Neural progenitor cell (in vitro differentiated cells): ENCODE measurements at regions not wholly inside any gene's neighbourhood (a gene's known extent, or its start where the extent isn't known, plus 50 kb on each side); places are given as distances from the start of the nearest gene placed in this dataset.

Source experiments
- DNase-seq: peaks from one replicate; pipeline ENCODE4 v3.0.0-alpha.2; 2016; ENCODE audit warnings: low spot score
- H2AFZ ChIP-seq: fragments of 200-600 bp; sonication (generic); replicated peaks from 2 replicates; pipeline ENCODE4 v1.6.1; 2016; ENCODE audit warnings: antibody characterized with exemption
- H3F3A ChIP-seq: fragments of 200-600 bp; sonication (generic); 2 replicates; pipeline ENCODE4 v1.6.1; 2016; ENCODE audit warnings: antibody characterized with exemption, low read depth
- H3K27ac ChIP-seq: fragments of 200-600 bp; sonication (generic); 2 replicates; pipeline ENCODE4 v1.5.1; 2016; ENCODE audit warnings: mild to moderate bottlenecking
- H3K27me3 ChIP-seq: fragments of 200-600 bp; sonication (generic); 2 replicates; pipeline ENCODE4 v1.6.1; 2016; ENCODE audit warnings: mild to moderate bottlenecking, moderate library complexity
- H3K36me3 ChIP-seq: fragments of 200-600 bp; sonication (generic); 2 replicates; pipeline ENCODE4 v1.5.1; 2016
- H3K4me1 ChIP-seq: fragments of 200-600 bp; sonication (generic); 2 replicates; pipeline ENCODE4 v1.6.1; 2016; ENCODE audit warnings: mixed run types
- H3K4me2 ChIP-seq: fragments of 200-600 bp; sonication (generic); 2 replicates; pipeline ENCODE4 v1.6.1; 2016
- H3K4me3 ChIP-seq: fragments of 200-600 bp; sonication (generic); 2 replicates; pipeline ENCODE4 v1.5.1; 2016
- H3K79me2 ChIP-seq: fragments of 200-600 bp; sonication (generic); 2 replicates; pipeline ENCODE4 v1.6.1; 2016; ENCODE audit warnings: low read depth
- H3K9ac ChIP-seq: fragments of 200-600 bp; sonication (generic); 2 replicates; pipeline ENCODE4 v1.6.1; 2016
- H3K9me3 ChIP-seq: fragments of 200-600 bp; sonication (generic); 2 replicates; pipeline ENCODE4 v1.5.1; 2016; ENCODE audit warnings: low read depth
- H4K20me1 ChIP-seq: fragments of 200-600 bp; sonication (generic); 2 replicates; pipeline ENCODE4 v1.6.1; 2016; ENCODE audit warnings: low read depth
- H3K27ac Mint-ChIP-seq: 3 replicates; pipeline ENCODE4 v1.8.0; 2021; ENCODE audit warnings: mixed read lengths
- H3K27me3 Mint-ChIP-seq: 2 replicates; pipeline ENCODE4 v1.8.0; 2022; ENCODE audit warnings: low read depth, mild to moderate bottlenecking, inconsistent platforms, moderate library complexity, mixed read lengths; ENCODE audit not compliant: insufficient read depth
- H3K36me3 Mint-ChIP-seq: 3 replicates; pipeline ENCODE4 v1.8.0; 2021; ENCODE audit warnings: mixed read lengths
- H3K4me1 Mint-ChIP-seq: 3 replicates; pipeline ENCODE4 v1.8.0; 2021; ENCODE audit warnings: mixed read lengths
- H3K4me3 Mint-ChIP-seq: 3 replicates; pipeline ENCODE4 v1.8.0; 2021; ENCODE audit warnings: mild to moderate bottlenecking, moderate library complexity, mixed read lengths
- H3K9me3 Mint-ChIP-seq: 3 replicates; pipeline ENCODE4 v1.8.0; 2020; ENCODE audit warnings: mixed read lengths
- CTCF ChIP-seq: fragments of 200-600 bp; sonication (generic); IDR thresholded peaks from 2 replicates; pipeline ENCODE4 v1.5.1; 2017; ENCODE audit warnings: antibody characterized with exemption, mild to moderate bottlenecking
- EZH2 ChIP-seq: fragments of 200-600 bp; sonication (generic); IDR thresholded peaks from 2 replicates; pipeline ENCODE4 v1.6.1; 2017; ENCODE audit warnings: antibody characterized with exemption, mild to moderate bottlenecking, moderate library complexity
- EZH2phosphoT487 ChIP-seq: fragments of 200-600 bp; sonication (generic); IDR thresholded peaks from 2 replicates; pipeline ENCODE4 v1.6.1; 2017; ENCODE audit warnings: antibody characterized with exemption

DNA sequence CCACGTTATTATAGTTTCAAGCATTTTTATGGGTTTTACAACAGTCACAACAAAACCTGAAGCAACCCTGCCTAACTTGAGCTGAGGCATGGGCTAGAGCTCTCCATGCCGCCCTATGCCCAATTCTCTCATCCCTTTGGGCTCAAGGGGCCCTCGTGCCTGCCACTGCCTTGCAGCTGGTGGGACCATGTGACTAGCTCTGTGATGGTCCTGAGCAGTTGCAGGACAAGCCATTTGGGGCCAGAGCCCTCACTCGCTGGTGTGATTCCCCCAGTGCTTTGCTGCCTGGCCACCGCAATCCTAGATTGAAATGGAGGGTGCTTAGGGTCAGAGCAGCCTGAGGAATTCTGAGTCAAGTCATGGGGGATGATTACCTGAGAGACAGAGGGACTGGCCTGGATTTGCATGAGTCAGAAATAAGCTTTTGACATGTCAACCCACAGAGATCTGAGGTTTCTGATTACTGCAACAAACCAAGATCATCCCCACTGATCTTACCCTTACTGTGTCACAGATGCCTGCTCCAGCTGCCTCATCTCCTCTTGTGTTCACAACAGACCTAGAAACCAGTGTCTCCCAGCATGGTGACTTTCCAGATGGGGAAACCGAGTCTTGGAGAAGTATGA lies 323.7 kb downstream of the BRD1 start:
- Mint-ChIP-seq H3K4me3 (no peak overlapping the region), H3K36me3 (no peaks in the 10 kb centered on the region), H3K27ac (no peak overlapping the region), H3K9me3 (no peaks in the 10 kb centered on the region), H3K4me1 (no peaks in the 10 kb centered on the region), H3K27me3 (peaks cover 2% of the 10 kb centered on the region)
- Histone ChIP-seq H3K27me3 (no peaks in the 10 kb centered on the region), H3K27ac (no peak overlapping the region), H3K4me2 (no peak overlapping the region), H3K9me3 (no peaks in the 10 kb centered on the region), H3K79me2 (no peaks in the 10 kb centered on the region), H3K4me3 (no peak overlapping the region), H3K4me1 (no peaks in the 10 kb centered on the region), H3K36me3 (no peaks in the 10 kb centered on the region), H3F3A (no peaks in the 10 kb centered on the region), H3K9ac (no peak overlapping the region), H4K20me1 (no peaks in the 10 kb centered on the region), H2AFZ (no peak overlapping the region)
- TF ChIP-seq EZH2phosphoT487 (no peak), CTCF (no peak), EZH2 (no peak)
- no peak for DNase-seq

- Histone ChIP-seq H3K27ac (no peak overlapping the region), H3K79me2 (no peaks in the 10 kb centered on the region), H3K4me1 (no peaks in the 10 kb centered on the region), H3K9me3 (no peaks in the 10 kb centered on the region), H3F3A (no peaks in the 10 kb centered on the region), H3K36me3 (no peaks in the 10 kb centered on the region), H3K9ac (no peak overlapping the region), H2AFZ (no peak overlapping the region), H3K27me3 (no peaks in the 10 kb centered on the region), H4K20me1 (no peaks in the 10 kb centered on the region), H3K4me2 (no peak overlapping the region), H3K4me3 (no peak overlapping the region)
- peaks cover 2% of the 10 kb centered on the region for H3K27me3 Mint-ChIP-seq
- DNase-seq = no peak
- TF ChIP-seq EZH2 = no peak
- no peak for TF ChIP-seq CTCF
- no peak for TF ChIP-seq EZH2phosphoT487
- H3K9me3 Mint-ChIP-seq = no peaks in the 10 kb centered on the region
- H3K4me3 Mint-ChIP-seq = no peak overlapping the region
- H3K4me1 Mint-ChIP-seq = no peaks in the 10 kb centered on the region
- no peak overlapping the region for H3K27ac Mint-ChIP-seq
- no peaks in the 10 kb centered on the region for H3K36me3 Mint-ChIP-seq
These were observed 324.4 kb downstream of the BRD1 start for GRCh38 chr22:49503321-49503720.

DNA sequence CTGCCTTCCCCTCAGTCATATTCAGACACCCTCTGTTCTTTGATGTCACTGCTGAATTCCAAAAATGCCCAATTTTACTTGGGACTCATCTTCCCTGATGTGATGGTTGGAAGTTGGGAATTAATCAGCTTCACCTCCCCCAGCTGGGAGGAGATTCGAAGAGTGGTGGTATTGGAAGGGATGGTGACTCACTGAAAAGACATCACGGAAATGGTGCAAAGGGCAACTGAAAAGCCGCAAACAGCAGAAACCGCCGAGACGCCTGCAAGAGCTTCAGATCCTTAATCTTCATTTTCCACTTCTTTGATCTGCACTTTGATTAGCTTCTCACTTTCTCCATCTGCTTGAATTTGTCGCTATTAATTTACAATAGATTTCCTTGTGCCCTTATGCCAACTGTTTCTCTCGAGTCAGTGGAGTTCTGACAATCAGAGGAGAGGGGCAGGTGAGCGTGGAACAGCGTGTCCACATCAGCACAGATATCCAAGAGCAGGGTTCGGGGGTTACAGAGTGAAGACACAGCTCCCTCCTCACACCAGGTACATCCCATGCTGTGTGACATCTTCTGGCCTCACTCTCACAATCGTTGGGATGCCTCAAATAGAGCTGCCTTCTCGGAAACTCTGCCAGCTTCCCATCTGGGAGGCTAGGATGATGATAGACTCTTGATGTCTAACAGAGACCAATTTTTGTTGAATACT lies 325.4 kb downstream of the BRD1 start:
- H3K27ac Mint-ChIP-seq = no peak overlapping the region
- DNase-seq = no peak
- no peaks in the 10 kb centered on the region for H3K9me3 Mint-ChIP-seq
- no peak overlapping the region for H3K27ac ChIP-seq
- H3K27me3 Mint-ChIP-seq = peaks cover 2% of the 10 kb centered on the region
- no peaks in the 10 kb centered on the region for H3K79me2 ChIP-seq
- TF ChIP-seq EZH2phosphoT487 (no peak), EZH2 (no peak), CTCF (no peak)
- no peaks in the 10 kb centered on the region for H3K36me3 Mint-ChIP-seq
- no peaks in the 10 kb centered on the region for H3K36me3 ChIP-seq
- no peaks in the 10 kb centered on the region for H4K20me1 ChIP-seq
- H3K27me3 ChIP-seq = no peaks in the 10 kb centered on the region
- no peaks in the 10 kb centered on the region for H3K4me1 Mint-ChIP-seq
- no peak overlapping the region for H3K4me3 Mint-ChIP-seq
- H3K4me3 ChIP-seq = no peak overlapping the region
- no peaks in the 10 kb centered on the region for H3F3A ChIP-seq
- no peak overlapping the region for H3K9ac ChIP-seq
- no peak overlapping the region for H3K4me2 ChIP-seq
- no peak overlapping the region for H2AFZ ChIP-seq
- no peaks in the 10 kb centered on the region for H3K4me1 ChIP-seq
- no peaks in the 10 kb centered on the region for H3K9me3 ChIP-seq
